NCI-H1417 (cell line): ENCODE measurements at regions not wholly inside any gene's neighbourhood (a gene's known extent, or its start where the extent isn't known, plus 50 kb on each side); places are given as distances from the start of the nearest gene placed in this dataset.
A peak's percentile ranks its signal among the peaks of the same experiment; 100 is the strongest.
"Not testable (repeated sequence)": the region's sequence is repeated elsewhere in the genome, so short reads cannot be mapped to it uniquely, and the experiment has no call there.

Experiments used
- DNase-seq, 3 experiments: peaks; one replicate each; lab custom pipeline; 2025; lab: John Stamatoyannopoulos, UW

- DNase-seq, result no peak
Observed at GRCh38 chr20:50360921-50361320, 149.3 kb upstream of the PTPN1 start.

GRCh38 chr20:50362177-50362576, 148.0 kb upstream of the PTPN1 start:
- DNase-seq, result not testable (repeated sequence)

GRCh38 chr20:50363027-50363426, 147.2 kb upstream of the PTPN1 start:
- DNase-seq, result no peak

GRCh38 chr20:50363479-50363878, 146.7 kb upstream of the PTPN1 start:
- no peak for DNase-seq

GRCh38 chr20:50364542-50364941, 145.6 kb upstream of the PTPN1 start:
- DNase-seq, result no peak

DNA sequence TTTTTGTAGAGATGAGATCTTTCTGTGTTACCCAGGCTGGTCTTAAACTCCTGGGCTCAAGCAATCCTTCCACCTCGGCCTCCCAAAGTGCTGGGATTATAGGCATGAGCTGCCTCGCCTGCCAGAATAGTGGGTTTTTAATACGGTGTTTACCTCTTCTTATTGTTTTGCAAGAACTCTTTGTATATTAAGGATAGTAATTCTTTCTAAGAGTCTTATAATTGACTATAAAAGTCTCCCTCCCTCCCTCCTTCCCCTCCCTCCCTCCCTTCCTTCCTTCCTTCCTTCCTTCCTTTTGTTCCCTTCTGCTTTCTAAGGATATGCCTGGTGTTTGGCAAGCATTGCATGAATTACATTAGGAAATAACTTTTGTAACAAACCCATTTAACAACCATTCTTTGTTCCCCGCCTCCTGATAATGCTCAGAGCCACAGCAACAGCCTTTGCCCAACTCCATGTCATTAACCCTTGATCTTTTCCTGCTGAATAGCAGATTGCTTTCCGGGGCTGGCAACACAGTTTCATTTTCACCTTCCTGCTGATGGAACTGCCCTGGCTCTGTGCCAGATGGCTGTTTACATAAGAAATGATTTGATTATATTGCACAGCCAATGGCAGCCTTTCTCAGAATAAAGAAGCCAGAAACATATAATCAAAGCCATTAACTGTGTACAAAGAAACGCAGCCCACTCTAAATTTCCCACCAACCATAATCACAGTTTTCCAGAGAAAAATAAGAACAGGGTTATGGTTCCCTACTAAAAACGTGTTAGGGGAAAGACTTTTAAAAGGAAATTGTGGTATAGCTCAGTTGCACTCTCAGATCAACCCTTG, 143.7 kb upstream of the PTPN1 start:
- peak; percentile 81 to 99 (median 93) for DNase-seq

GRCh38 chr20:50367104-50367674, 143.0 kb upstream of the PTPN1 start:
- DNase-seq, result no peak

DNA sequence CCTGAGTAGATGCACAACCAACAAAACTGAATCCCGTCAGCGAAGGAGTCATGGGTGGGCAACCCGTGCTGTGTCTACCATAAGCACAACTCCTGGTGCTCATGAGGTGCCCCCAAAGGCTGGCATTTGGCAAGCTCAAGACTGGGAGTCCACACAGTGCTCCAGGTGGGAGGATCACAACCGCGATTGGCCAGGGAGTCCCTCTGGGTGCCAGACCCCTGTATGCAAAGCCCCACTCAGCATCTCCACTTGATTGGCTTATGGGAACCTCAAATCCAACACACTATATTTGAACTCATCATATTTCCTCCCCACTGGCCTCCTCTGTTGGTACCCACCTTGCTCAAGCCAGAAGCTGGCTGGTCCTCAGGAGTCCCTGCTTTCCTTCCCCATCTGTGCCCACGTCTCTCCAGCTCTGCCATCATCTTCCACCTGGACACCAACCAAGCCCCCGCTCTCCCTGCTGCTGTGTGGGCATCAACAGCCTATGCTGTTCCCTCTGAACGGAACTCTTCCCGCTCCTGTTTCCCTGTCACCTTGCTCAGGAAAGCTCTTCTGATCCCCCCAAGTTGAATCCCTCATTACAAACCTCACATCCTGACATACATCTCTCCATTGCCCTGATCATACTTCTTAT, 142.3 kb upstream of the PTPN1 start:
- no peak for DNase-seq

- no peak for DNase-seq
Observed at GRCh38 chr20:50368386-50368785, 141.8 kb upstream of the PTPN1 start.

DNA sequence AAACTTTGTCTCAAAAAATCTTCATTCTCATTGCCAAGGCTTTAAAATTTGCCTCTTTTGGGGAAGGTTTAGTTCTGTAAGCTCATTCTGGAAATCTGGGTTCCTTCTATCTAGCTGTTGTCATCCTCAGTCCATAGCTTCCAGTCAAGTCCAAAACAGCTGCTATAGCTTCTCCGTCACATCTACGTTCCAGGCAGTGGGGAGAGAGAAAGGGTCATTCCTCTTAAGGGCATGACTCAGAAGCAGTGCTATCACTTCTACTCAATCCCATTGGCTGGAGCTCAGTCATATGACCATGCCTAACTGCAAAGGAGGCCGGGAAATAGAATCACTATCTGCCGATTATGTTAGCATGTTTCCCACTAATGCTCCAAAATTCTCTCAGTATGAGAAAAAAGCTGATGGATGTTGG, 141.4 kb upstream of the PTPN1 start:
- DNase-seq, result no peak

DNA sequence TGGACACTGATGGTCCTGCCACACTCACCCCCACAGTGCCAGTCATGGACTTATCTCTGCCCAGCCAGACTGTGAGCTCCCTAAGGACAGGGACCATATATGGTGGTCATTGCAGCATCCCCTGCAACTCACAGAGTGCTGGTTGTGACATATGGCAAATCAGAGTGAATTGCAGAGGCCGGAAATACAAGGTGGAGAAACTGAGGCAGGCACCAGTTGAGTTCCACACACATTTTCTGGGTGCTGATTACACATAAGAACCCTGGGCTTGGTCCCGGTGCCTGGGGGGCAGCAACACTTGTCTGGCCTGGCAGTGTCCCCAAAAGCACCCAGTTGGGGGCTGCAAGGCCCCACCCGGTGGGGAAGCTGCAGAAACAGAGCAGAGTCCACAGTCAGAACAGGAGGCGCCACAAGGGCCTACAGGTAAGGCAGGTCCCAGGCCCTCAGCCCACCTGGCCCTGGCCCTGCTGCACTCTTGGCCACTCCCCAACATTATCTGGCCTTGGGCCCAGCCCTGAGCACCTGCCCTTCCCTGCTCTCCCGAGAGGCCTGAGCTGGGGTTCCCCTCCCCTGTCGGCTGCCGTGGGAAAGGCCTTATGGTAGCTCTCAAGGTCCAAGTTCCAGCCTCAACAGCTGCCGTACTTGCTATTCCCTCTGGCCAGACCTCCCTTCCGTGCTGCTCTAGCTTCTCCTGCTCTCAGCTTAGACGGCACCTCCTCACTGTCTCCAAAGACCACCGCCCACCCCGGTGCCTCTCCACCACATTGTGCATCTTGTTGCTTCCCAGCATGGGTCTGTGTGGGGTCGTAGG, 140.8 kb upstream of the PTPN1 start:
- DNase-seq, result peak; percentile 15 to 45 (median 21)

DNA sequence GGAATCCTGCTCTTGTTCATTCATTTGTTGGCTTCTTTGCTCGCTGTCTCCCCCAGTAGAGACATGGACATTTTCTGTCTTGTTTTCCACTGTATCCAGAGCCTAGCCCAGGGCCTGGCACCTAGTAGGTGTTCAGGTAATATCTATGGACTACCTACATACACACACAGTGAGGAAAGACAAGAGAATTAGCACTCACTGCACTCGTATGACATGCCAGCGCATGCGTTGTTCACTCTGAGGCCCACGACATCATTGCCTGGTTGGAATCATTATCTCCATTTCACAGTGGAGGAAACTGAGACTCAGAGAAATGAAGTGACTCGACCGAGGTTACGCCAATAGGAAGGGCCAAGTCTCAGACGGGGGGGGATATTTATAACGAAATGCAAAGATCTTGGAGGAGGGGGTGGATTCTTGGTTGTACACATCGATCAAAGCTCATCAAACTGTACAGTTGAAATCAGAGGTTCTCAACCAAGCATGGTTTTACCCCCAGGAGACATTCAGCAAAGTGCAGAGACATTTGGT, 140.1 kb upstream of the PTPN1 start:
- no peak for DNase-seq

DNA sequence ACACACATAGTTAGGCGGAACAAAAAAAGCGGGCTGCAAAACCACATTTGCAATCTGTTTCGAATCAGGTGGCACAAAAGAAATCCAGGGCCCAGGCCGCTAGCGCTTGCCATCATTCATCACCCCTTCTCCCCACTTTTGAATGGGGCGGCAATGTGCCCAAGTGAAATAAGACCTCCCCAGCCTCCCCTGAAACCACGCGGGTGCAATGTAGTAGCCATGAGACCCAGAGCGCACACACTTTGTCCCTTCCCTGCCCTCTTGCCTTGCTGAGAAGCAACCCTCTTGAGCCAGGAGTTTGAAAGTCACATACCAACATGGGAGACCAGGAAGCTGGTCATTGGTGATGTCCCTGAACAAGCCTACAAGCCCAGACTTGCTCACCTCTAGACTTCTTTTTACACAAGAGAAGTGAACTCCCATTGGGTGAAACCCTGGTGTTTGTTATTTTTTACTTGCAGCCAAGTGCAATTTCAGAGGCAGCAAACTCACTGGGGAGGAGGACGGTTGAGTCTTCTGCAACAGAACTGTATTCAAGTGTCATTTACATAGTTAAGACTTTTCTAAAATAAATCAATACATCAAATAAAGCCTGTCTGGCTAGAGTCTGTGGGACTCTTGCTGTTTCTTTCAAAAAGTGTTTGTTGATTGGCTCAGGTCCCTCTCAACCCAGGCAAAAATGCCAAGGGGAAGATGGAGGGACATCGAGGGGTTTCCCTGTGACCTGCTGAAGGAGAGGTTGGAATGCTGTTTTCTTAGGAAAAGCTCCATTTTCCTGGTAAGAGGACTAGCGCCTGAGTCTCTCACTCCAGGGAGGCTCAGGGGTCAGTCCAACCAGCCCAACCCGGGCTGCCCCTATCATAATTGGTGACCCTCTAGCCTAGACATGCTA, 138.1 kb upstream of the PTPN1 start:
- peak; percentile 11 to 51 (median 15) for DNase-seq

DNA sequence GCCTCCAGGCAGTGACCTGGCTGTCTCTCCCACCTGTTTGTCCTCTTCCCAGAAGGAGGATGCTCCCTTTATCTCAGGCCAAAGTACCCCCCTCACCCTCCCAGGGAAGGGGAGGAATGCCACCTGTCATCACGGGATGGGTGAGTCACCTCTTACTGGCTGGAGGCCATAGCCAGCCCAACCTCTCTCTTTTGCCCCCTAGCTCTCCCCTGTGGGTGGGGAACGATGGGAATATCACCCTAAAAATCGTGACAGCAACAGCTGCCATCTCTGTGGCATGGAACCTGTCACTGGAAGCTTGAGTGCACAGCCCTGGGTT, 137.5 kb upstream of the PTPN1 start:
- no peak for DNase-seq

- DNase-seq, result no peak
Observed at GRCh38 chr20:50373674-50374286, 136.4 kb upstream of the PTPN1 start.

GRCh38 chr20:50374541-50375078, 135.6 kb upstream of the PTPN1 start:
- DNase-seq, result no peak

GRCh38 chr20:50376179-50376887, 133.8 kb upstream of the PTPN1 start:
- no peak for DNase-seq

- DNase-seq, result peak in 2 of 3 experiments; percentile 32 to 63
Observed at GRCh38 chr20:50376888-50377459, 133.2 kb upstream of the PTPN1 start.
